Stimulated activated naive CD8-positive, alpha-beta T cell treated with anti-CD3 and anti-CD28 coated beads, Interleukin-15, amount 100 ng/mL, for 72 hours (primary cell): ENCODE measurements at regions not wholly inside any gene's neighbourhood (a gene's known extent, or its start where the extent isn't known, plus 50 kb on each side); places are given as distances from the start of the nearest gene placed in this dataset.

ENCODE experiments used
- ATAC-seq: fragments of 150-1000 bp; cut with Tn5 transposase; 2 replicates; pipeline ENCODE4 v1.10.0; 2021; ENCODE audit warnings: mild to moderate bottlenecking, moderate library complexity
- DNase-seq, 2 donors: peaks; one replicate each; pipeline ENCODE4 v3.0.0; 2021 to 2022
- H3K27ac Mint-ChIP-seq, 2 donors: one replicate each; pipeline ENCODE4 v1.8.0; 2022; ENCODE audit warnings: mild to moderate bottlenecking in 2 of 2, mixed read lengths in 2 of 2, moderate library complexity in 2 of 2
- H3K27me3 Mint-ChIP-seq: one replicate; pipeline ENCODE4 v1.8.0; 2022; ENCODE audit warnings: mixed read lengths
- H3K4me1 Mint-ChIP-seq: one replicate; pipeline ENCODE4 v1.8.0; 2022; ENCODE audit warnings: mild to moderate bottlenecking, mixed read lengths
- H3K4me3 Mint-ChIP-seq, 2 donors: one replicate each; pipeline ENCODE4 v1.8.0; 2022; ENCODE audit warnings: mild to moderate bottlenecking in 2 of 2, mixed read lengths in 2 of 2, moderate library complexity in 1 of 2
- H3K9me3 Mint-ChIP-seq, 2 donors: one replicate each; pipeline ENCODE4 v1.8.0; 2022; ENCODE audit warnings: mixed read lengths in 2 of 2

GRCh38 chr3:178044320-178044719 is 491.9 kb upstream of the KCNMB2 start:
- Mint-ChIP-seq H3K27me3 (no peaks in the 10 kb centered on the region), H3K9me3 (peaks cover 0 to 9% of the 10 kb centered on the region in 2 donors), H3K4me3 (no peak overlapping the region), H3K4me1 (no peaks in the 10 kb centered on the region), H3K27ac (no peak overlapping the region)
- no peak for DNase-seq
- ATAC-seq, result no peak

GRCh38 chr3:178047496-178047895 is 488.7 kb upstream of the KCNMB2 start:
- Mint-ChIP-seq H3K27me3 (no peaks in the 10 kb centered on the region), H3K4me1 (no peaks in the 10 kb centered on the region), H3K9me3 (peaks cover 0 to 9% of the 10 kb centered on the region in 2 donors), H3K27ac (no peak overlapping the region), H3K4me3 (no peak overlapping the region)
- DNase-seq (no peak), ATAC-seq (no peak)

DNA sequence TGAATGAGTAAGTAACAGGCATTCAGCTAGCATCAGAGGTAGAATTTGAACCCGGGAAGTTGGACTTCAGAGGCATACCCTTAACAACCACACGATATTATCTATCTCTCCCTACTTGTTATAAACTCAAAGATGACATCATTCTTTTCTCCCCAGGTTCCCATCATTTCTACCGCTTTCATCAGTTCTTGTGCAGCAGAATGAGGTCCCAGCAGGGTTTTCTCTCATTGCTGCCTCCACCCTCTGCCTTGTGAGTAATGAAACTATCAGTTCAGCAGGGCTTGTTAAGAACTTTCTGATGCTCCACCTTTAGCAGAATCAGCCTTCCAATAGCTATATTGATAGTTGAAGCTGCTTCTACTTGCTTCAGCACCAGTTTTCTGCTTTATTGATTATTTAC is 487.5 kb upstream of the KCNMB2 start:
- no peak for DNase-seq
- H3K9me3 Mint-ChIP-seq, result peaks cover 0 to 5% of the 10 kb centered on the region in 2 donors

GRCh38 chr3:178054471-178054870 is 481.8 kb upstream of the KCNMB2 start:
- H3K4me1 Mint-ChIP-seq, result peaks cover 13% of the 10 kb centered on the region
- peaks cover 0 to 7% of the 10 kb centered on the region in 2 donors for H3K9me3 Mint-ChIP-seq
- peak overlapping the region in 1 of 2 donors; percentile 2 for H3K4me3 Mint-ChIP-seq
- ATAC-seq, result no peak
- no peak overlapping the region for H3K27ac Mint-ChIP-seq
- H3K27me3 Mint-ChIP-seq, result no peaks in the 10 kb centered on the region
- DNase-seq, result no peak

More for the DNA sequence above, 487.5 kb upstream of the KCNMB2 start:
- Mint-ChIP-seq H3K4me3 (no peak overlapping the region), H3K27me3 (no peaks in the 10 kb centered on the region), H3K4me1 (peaks cover under 1% of the 10 kb centered on the region), H3K27ac (no peak overlapping the region)
- no peak for ATAC-seq

DNA sequence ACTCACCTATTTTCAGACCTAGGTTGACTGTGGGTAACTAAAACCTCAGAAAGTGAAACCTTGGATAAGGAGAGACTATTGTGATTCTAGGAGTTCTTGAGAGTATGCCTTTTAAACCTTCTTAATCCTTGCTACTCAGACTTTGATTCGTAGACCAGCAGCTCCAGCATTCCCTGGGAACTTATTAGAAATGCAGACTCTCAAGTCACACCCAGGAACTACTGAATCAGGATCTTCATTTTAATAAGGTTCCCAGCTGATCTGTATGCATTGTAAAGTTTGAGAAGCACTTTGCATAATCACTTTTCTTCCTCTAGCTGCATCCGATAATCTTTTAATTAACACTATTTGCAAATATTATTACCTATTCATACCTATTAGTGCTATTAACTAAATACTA is 480.3 kb upstream of the KCNMB2 start:
- Mint-ChIP-seq H3K27me3 (no peaks in the 10 kb centered on the region), H3K9me3 (peaks cover 0 to 7% of the 10 kb centered on the region in 2 donors), H3K27ac (no peak overlapping the region), H3K4me1 (peaks cover 13% of the 10 kb centered on the region), H3K4me3 (no peak overlapping the region)
- DNase-seq, result no peak
- ATAC-seq, result no peak

DNA sequence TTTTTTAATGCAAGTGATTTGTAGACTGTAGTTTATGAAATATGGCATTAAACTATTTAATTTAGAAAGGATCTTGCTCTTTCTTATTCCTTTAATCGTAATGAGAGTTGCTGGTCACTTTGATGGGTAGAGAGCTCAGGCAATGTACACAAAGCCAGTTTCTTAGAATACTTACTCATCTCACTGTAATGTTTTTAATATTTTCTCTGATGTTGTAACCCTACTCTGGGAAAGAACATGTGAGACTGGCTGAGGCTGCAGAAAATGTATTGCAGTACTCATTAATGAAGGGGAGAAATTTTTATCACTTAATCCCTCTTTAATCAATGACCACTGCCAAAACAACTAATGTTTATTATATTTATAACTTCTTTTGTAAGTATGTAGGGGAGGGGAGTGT is 479.4 kb upstream of the KCNMB2 start:
- Mint-ChIP-seq H3K4me3 (no peak overlapping the region), H3K4me1 (peaks cover 13% of the 10 kb centered on the region), H3K27ac (no peak overlapping the region), H3K9me3 (peaks cover 0 to 7% of the 10 kb centered on the region in 2 donors), H3K27me3 (no peaks in the 10 kb centered on the region)
- DNase-seq (no peak), ATAC-seq (no peak)

- Mint-ChIP-seq H3K4me1 (peaks cover 13% of the 10 kb centered on the region), H3K4me3 (no peak overlapping the region), H3K27me3 (no peaks in the 10 kb centered on the region), H3K27ac (no peak overlapping the region), H3K9me3 (peaks cover 0 to 7% of the 10 kb centered on the region in 2 donors)
- DNase-seq (no peak), ATAC-seq (no peak)
These were observed 477.6 kb upstream of the KCNMB2 start for GRCh38 chr3:178058629-178059028.

DNA sequence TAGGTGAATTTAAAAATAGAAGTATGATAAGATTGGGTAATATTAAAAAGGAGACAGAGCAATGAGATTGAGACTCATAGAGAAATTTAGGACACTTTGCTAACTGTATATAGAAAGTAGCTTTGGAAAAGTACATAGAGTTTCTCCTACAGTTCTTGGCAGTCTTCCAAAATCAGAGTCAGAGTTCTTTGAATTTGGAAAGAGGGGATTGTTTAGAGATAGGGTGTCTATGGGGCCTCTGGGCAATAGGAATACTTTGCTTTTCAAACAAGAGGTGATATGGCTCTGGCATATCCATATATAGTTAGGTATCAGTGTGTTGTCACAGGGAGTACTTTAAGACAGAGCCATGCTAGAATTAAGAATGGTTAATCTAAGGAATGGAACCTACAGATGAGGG is 477.1 kb upstream of the KCNMB2 start:
- Mint-ChIP-seq H3K9me3 (peaks cover 0 to 4% of the 10 kb centered on the region in 2 donors), H3K4me3 (no peak overlapping the region), H3K27me3 (no peaks in the 10 kb centered on the region), H3K4me1 (peaks cover 9% of the 10 kb centered on the region), H3K27ac (no peak overlapping the region)
- no peak for DNase-seq
- ATAC-seq, result no peak

- Mint-ChIP-seq H3K4me1 (peaks cover 2% of the 10 kb centered on the region), H3K4me3 (no peak overlapping the region), H3K9me3 (no peaks in the 10 kb centered on the region)
These were observed 476.4 kb upstream of the KCNMB2 start for GRCh38 chr3:178059836-178060235.

DNA sequence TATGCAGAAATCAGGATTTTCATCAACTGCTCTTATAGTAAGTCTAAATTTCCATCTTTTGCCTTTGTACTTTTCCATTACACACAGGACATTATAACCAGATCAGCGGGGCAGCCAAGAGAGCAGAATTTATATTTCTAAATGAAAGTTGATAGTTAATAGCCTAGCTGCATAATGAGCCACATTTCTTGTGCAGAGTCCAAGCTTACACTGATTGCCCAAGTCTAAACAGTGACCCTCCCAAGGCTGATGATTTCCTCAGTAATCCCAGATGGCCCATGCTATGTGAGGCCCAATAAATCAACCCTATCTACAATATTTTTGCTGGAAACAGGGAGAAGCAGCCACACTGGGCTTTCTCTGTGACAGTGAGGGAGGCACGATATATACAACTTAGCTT is 475.8 kb upstream of the KCNMB2 start:
- H3K4me1 Mint-ChIP-seq, result no peaks in the 10 kb centered on the region
- ATAC-seq (no peak), DNase-seq (no peak)
- no peaks in the 10 kb centered on the region for H3K27me3 Mint-ChIP-seq
- H3K4me3 Mint-ChIP-seq, result no peak overlapping the region
- H3K27ac Mint-ChIP-seq, result no peak overlapping the region
- no peaks in the 10 kb centered on the region for H3K9me3 Mint-ChIP-seq

More at GRCh38 chr3:178059836-178060235, 476.4 kb upstream of the KCNMB2 start:
- no peak overlapping the region for H3K27ac Mint-ChIP-seq
- H3K27me3 Mint-ChIP-seq, result no peaks in the 10 kb centered on the region
- ATAC-seq, result no peak
- no peak for DNase-seq

DNA sequence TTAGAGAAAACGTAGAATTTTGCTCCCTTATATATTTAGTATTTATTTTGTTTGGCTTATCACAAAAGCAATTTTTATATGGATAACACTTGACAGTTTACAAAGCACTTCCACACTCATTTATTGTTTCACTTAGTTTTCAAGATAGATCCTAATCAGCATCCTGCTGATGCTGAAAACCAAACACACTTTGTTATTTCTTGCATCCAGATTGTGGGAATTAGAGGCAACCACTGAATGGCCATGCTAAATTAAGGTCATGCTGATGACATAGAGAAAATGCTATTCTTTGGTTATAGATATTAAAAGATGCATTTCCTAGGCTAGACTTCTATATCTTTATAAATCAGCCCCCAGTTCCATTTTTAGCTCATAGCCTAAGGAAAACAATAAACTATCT is 474.1 kb upstream of the KCNMB2 start:
- Mint-ChIP-seq H3K4me3 (no peak overlapping the region), H3K4me1 (no peaks in the 10 kb centered on the region), H3K9me3 (no peaks in the 10 kb centered on the region), H3K27me3 (no peaks in the 10 kb centered on the region), H3K27ac (no peak overlapping the region)
- DNase-seq (no peak), ATAC-seq (no peak)

DNA sequence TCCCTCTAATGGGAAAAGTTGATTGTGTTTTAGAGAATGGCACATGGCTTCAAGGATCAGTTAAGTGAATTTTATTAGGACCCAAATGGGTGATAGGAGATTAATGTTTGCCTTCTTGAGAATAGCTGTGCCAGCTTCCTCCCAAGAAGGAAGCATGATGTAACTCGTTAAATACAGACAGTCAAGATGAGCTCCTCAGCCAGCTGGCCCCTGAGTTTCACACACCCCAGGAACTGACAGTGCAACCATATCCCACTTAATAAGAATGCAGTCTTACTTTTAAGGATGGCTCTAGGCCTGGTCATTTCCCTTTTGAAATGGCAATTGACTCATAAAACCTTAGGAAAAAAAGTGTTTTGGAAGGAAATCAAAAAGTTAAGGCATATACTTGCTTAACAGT is 472.8 kb upstream of the KCNMB2 start:
- DNase-seq (no peak), ATAC-seq (no peak)
- Mint-ChIP-seq H3K4me3 (no peak overlapping the region), H3K4me1 (no peaks in the 10 kb centered on the region), H3K27ac (peak overlapping the region in 1 of 2 donors; percentile 14), H3K9me3 (no peaks in the 10 kb centered on the region), H3K27me3 (no peaks in the 10 kb centered on the region)

DNA sequence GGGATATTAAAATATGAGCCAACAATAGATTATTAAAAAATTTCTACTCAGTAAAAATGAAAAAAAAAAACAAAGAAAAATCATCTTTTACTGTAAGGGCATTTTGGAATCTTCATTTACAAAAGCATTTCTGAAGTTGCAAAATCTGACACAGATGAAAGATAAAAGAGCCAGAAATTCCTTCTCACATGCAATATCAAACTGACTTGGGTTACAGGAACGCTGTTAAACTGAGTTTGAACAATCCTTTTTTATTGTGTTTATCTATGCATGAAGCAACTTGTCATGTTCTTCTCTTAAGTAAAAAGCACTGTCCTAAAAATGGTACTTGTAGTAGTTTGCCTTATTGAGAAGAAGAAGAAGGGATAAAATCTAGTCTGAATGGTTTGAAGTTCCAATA is 468.5 kb upstream of the KCNMB2 start:
- ATAC-seq, result no peak
- H3K9me3 Mint-ChIP-seq, result peaks cover 8 to 15% of the 10 kb centered on the region in 2 donors
- H3K4me3 Mint-ChIP-seq, result no peak overlapping the region
- DNase-seq, result no peak
- H3K27me3 Mint-ChIP-seq, result no peaks in the 10 kb centered on the region
- H3K27ac Mint-ChIP-seq, result no peak overlapping the region
- H3K4me1 Mint-ChIP-seq, result no peaks in the 10 kb centered on the region

DNA sequence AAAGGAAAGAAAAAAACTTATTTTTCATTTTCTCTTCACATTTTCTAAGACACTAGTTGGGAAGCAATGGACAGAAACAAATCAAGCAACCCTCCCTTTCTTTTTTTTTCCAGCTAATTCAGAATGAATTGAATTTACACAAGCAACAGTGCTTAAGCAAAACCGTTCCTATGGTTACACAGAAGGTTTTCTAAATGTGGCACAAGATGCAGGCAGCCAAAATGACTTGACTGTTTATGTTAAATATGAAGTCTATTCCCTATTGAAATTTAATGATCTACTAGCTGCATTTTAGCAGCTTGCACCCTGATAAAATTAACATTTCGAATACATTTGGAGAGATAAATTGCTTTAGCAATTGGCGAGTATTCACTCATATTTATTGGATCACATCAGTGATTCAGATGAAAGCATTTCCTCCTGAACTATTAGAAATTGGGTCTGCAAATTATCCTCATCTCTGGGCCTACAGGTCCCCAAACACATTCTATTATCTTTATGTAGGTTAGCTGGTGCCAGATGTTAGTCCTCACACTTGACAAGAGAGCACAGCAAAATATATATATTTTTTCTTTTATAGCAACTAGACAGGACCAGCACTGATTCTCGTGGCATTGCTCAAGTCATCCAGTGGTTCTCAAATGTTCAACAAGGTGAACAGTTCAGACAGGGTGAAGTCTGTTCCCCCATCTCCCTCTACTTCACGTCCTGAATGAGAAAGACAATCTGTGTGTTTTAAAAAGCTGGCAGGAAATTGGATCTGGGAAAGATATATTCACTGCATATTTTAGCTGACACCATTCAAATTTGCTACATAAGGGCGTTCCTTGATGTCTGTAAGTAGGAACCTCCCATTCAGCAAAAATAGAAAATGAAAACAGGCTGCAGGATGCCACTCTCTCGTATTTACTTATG is 463.6 kb upstream of the KCNMB2 start:
- no peak for ATAC-seq
- Mint-ChIP-seq H3K9me3 (peaks cover 8 to 15% of the 10 kb centered on the region in 2 donors), H3K27me3 (no peaks in the 10 kb centered on the region), H3K4me1 (peaks cover 12% of the 10 kb centered on the region), H3K4me3 (no peak overlapping the region), H3K27ac (no peak overlapping the region)
- DNase-seq, result no peak

DNA sequence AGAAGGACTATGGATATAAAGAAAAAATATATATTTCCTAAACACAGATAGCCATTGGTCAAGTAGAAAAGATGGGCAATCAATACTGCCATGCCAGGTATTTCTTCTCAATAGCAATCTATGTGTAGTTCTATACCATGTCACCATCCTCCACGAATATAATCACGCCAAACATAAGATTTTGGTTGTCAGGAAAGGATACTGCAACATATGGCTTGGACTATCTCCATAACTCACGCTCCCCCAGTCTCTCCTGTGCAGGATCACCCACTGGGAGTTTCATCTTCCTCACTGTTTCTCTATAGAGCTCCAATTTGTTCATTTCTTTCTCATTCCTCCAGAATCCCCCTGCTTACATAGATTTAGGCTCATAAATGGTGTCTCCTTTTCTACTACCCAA is 462.9 kb upstream of the KCNMB2 start:
- H3K27me3 Mint-ChIP-seq, result no peaks in the 10 kb centered on the region
- no peak overlapping the region for H3K27ac Mint-ChIP-seq
- DNase-seq (no peak), ATAC-seq (no peak)
- H3K4me1 Mint-ChIP-seq, result peaks cover 12% of the 10 kb centered on the region
- H3K4me3 Mint-ChIP-seq, result no peak overlapping the region
- H3K9me3 Mint-ChIP-seq, result peaks cover 8 to 15% of the 10 kb centered on the region in 2 donors

DNA sequence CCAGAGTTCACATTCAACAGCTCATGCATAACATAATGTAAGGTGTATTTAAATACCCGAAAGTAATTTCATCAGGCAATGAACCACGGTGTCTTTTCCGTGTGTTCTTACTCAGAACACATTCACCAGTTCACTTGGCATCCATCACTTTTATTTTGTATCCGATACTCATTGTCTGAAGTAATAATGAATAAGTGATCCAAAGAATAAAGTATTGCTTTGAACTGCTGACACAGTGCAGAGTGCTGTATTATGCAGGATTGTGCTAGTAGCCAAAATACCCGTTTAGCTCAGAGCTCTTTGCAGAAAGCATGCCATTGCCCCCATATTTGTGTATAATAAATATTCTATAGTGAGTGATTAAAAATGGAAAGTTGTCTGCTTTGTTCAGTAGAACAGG is 460.9 kb upstream of the KCNMB2 start:
- DNase-seq, result no peak
- Mint-ChIP-seq H3K27me3 (no peaks in the 10 kb centered on the region), H3K27ac (no peak overlapping the region), H3K4me3 (no peak overlapping the region), H3K4me1 (peaks cover 19% of the 10 kb centered on the region), H3K9me3 (peaks cover 0 to 7% of the 10 kb centered on the region in 2 donors)
- ATAC-seq, result no peak

DNA sequence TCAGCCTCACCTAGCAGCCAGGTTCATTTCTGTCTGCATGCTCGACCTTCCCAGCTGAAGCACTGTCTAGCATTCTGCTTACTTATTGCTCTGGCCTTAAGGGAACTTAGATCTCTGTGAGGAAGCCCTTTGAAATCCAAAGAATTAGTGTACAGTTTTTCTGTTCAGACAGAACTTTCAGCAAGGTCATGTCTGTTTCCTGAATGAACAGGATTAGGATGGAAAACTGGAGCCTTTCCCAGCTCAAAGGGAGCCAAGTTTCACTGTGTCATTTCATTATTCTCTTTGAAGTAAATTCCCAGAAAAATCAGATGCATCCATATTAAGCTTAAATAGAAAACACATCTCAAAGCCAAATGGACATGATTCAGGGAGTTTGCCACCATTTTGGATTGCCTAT is 457.3 kb upstream of the KCNMB2 start:
- Mint-ChIP-seq H3K4me3 (no peak overlapping the region), H3K27ac (no peak overlapping the region), H3K9me3 (no peaks in the 10 kb centered on the region), H3K4me1 (peaks cover 33% of the 10 kb centered on the region), H3K27me3 (no peaks in the 10 kb centered on the region)
- DNase-seq (no peak), ATAC-seq (no peak)
